ENCODE measurements at regions not wholly inside any gene's neighbourhood (a gene's known extent, or its start where the extent isn't known, plus 50 kb on each side); places are given as distances from the start of the nearest gene placed in this dataset.
"Not testable (repeated sequence)": the region's sequence is repeated elsewhere in the genome, so short reads cannot be mapped to it uniquely, and the experiment has no call there.

GRCh38 chr5:110275878-110276277, 450.6 kb downstream of the TMEM232 start:
- H3K9me3 ChIP-seq (ENCODE audit: insufficient read depth, low read length, severe bottlenecking), result no peaks in the 10 kb centered on the region
- H3K4me2 ChIP-seq (ENCODE audit: insufficient read depth, low read length), result no peak overlapping the region
- no peak for DNase-seq
- H3K79me2 ChIP-seq (ENCODE audit: insufficient read depth, low read length), result no peaks in the 10 kb centered on the region
- no peaks in the 10 kb centered on the region for H3K27me3 ChIP-seq (ENCODE audit: insufficient read depth, low read length, poor library complexity)
- H3K4me3 ChIP-seq (ENCODE audit: low read depth in 1 of 2, low read length in 2 of 2), result no peak overlapping the region
- no peaks in the 10 kb centered on the region for H3K4me1 ChIP-seq (ENCODE audit: insufficient read depth, low read length)
- no peak overlapping the region for H2AFZ ChIP-seq (ENCODE audit: low read depth, low read length)
- no peak overlapping the region for H3K27ac ChIP-seq (ENCODE audit: low read length)
- no peak for ATAC-seq (ENCODE audit: insufficient read depth, low read depth)
- no peaks in the 10 kb centered on the region for H3K36me3 ChIP-seq (ENCODE audit: insufficient read depth, low read length)
- no peaks in the 10 kb centered on the region for H4K20me1 ChIP-seq (ENCODE audit: insufficient read depth, low read length)
- TF ChIP-seq CTCF (IDR thresholded peaks at IDR 0.05; ENCODE audit: borderline replicate concordance, extremely low read depth, low read length, poor library complexity, severe bottlenecking) (no peak), EZH2 (IDR thresholded peaks at IDR 0.05; ENCODE audit: borderline replicate concordance, low read depth, low read length, severe bottlenecking) (no peak)
- no peak overlapping the region for H3K9ac ChIP-seq (ENCODE audit: low read depth, low read length)

GRCh38 chr5:110278449-110278848, 448.0 kb downstream of the TMEM232 start:
- ATAC-seq (ENCODE audit: insufficient read depth, low read depth); H3K9me3 ChIP-seq (ENCODE audit: insufficient read depth, low read length, severe bottlenecking); H3K79me2 ChIP-seq (ENCODE audit: insufficient read depth, low read length); DNase-seq; H3K4me3 ChIP-seq (ENCODE audit: low read depth in 1 of 2, low read length in 2 of 2); H3K4me2 ChIP-seq (ENCODE audit: insufficient read depth, low read length); H3K36me3 ChIP-seq (ENCODE audit: insufficient read depth, low read length); H4K20me1 ChIP-seq (ENCODE audit: insufficient read depth, low read length); H3K27ac ChIP-seq (ENCODE audit: low read length); H3K27me3 ChIP-seq (ENCODE audit: insufficient read depth, low read length, poor library complexity); H3K9ac ChIP-seq (ENCODE audit: low read depth, low read length); H3K4me1 ChIP-seq (ENCODE audit: insufficient read depth, low read length); H2AFZ ChIP-seq (ENCODE audit: low read depth, low read length): not testable (repeated sequence)

- ATAC-seq (ENCODE audit: insufficient read depth, low read depth), result not testable (repeated sequence)
Observed at GRCh38 chr5:110284121-110284520, 442.4 kb downstream of the TMEM232 start.

GRCh38 chr5:110288766-110289511, 437.5 kb downstream of the TMEM232 start:
- peak overlapping the region; percentile 36; the same call in 1 of the 2 replicates for H2AFZ ChIP-seq (ENCODE audit: low read depth, low read length)
- H3K9me3 ChIP-seq (ENCODE audit: insufficient read depth, low read length, severe bottlenecking), result peaks cover 13% of the 10 kb centered on the region
- ATAC-seq (ENCODE audit: insufficient read depth, low read depth) (peak; percentile 77), DNase-seq (peak; percentile 39)
- TF ChIP-seq EZH2 (IDR thresholded peaks at IDR 0.05; ENCODE audit: borderline replicate concordance, low read depth, low read length, severe bottlenecking) (no peak), CTCF (IDR thresholded peaks at IDR 0.05; ENCODE audit: borderline replicate concordance, extremely low read depth, low read length, poor library complexity, severe bottlenecking) (no peak)
- no peaks in the 10 kb centered on the region for H3K27me3 ChIP-seq (ENCODE audit: insufficient read depth, low read length, poor library complexity)
- no peak overlapping the region for H3K9ac ChIP-seq (ENCODE audit: low read depth, low read length)
- H3K4me3 ChIP-seq (ENCODE audit: low read depth in 1 of 2, low read length in 2 of 2), result no peak overlapping the region
- no peak overlapping the region for H3K4me2 ChIP-seq (ENCODE audit: insufficient read depth, low read length)
- no peaks in the 10 kb centered on the region for H4K20me1 ChIP-seq (ENCODE audit: insufficient read depth, low read length)
- no peaks in the 10 kb centered on the region for H3K36me3 ChIP-seq (ENCODE audit: insufficient read depth, low read length)
- H3K27ac ChIP-seq (ENCODE audit: low read length), result peak overlapping the region; percentile 18; the same call in 1 of the 2 replicates
- no peaks in the 10 kb centered on the region for H3K79me2 ChIP-seq (ENCODE audit: insufficient read depth, low read length)
- H3K4me1 ChIP-seq (ENCODE audit: insufficient read depth, low read length), result peaks cover 18% of the 10 kb centered on the region

More at GRCh38 chr5:110284121-110284520, 442.4 kb downstream of the TMEM232 start:
- not testable (repeated sequence) for H4K20me1 ChIP-seq (ENCODE audit: insufficient read depth, low read length); DNase-seq; H3K36me3 ChIP-seq (ENCODE audit: insufficient read depth, low read length); H3K79me2 ChIP-seq (ENCODE audit: insufficient read depth, low read length); H3K4me2 ChIP-seq (ENCODE audit: insufficient read depth, low read length); H3K27ac ChIP-seq (ENCODE audit: low read length); H3K4me3 ChIP-seq (ENCODE audit: low read depth in 1 of 2, low read length in 2 of 2); H3K27me3 ChIP-seq (ENCODE audit: insufficient read depth, low read length, poor library complexity); H3K9ac ChIP-seq (ENCODE audit: low read depth, low read length); H2AFZ ChIP-seq (ENCODE audit: low read depth, low read length)
- Histone ChIP-seq H3K9me3 (ENCODE audit: insufficient read depth, low read length, severe bottlenecking) (peaks cover 16% of the 10 kb centered on the region), H3K4me1 (ENCODE audit: insufficient read depth, low read length) (peaks cover 13% of the 10 kb centered on the region)

Data from DND-41 (cell line).